HL-60 (cell line): ENCODE measurements at regions not wholly inside any gene's neighbourhood (a gene's known extent, or its start where the extent isn't known, plus 50 kb on each side); places are given as distances from the start of the nearest gene placed in this dataset.

Experiments
- CTCF ChIP-seq: IDR thresholded peaks from one replicate; pipeline ENCODE4 v1.5.1; 2011; ENCODE audit warnings: low read length, control low read depth, inconsistent platforms; ENCODE audit not compliant: insufficient read depth
- POLR2AphosphoS5 ChIP-seq: IDR thresholded peaks from 2 replicates; pipeline ENCODE4 v1.6.1; 2012; ENCODE audit warnings: low read depth

GRCh38 chr12:67453191-67453590, 184.0 kb downstream of the CAND1 start:
- TF ChIP-seq POLR2AphosphoS5 (no peak), CTCF (no peak)
